H1 (cell line): ENCODE measurements at regions not wholly inside any gene's neighbourhood (a gene's known extent, or its start where the extent isn't known, plus 50 kb on each side); places are given as distances from the start of the nearest gene placed in this dataset.

Source experiments
- CTCF ChIA-PET: fragments of 300-600 bp; sonication (Branson Sonifier 250); formaldehyde crosslinking; loops from one replicate; lab custom pipeline; 2021; ENCODE audit not compliant: partially characterized antibody; lab: Charles Lee
- POLR2A ChIA-PET: fragments of 300-600 bp; sonication (Branson Sonifier 250); formaldehyde crosslinking; loops from one replicate; lab custom pipeline; 2021; ENCODE audit warnings: inconsistent platforms; ENCODE audit not compliant: partially characterized antibody; lab: Charles Lee
- DNase-seq, 2 experiments: peaks; one replicate each; pipeline versions ENCODE4 v3.0.0 to v3.0.0-alpha.2; 2010 to 2022; ENCODE audit warnings: low spot score in 2 of 2, low read depth in 1 of 2, mixed read lengths in 1 of 2
- FAIRE-seq: peaks from 2 replicates; lab custom pipeline; 2011; peaks lifted over from hg19 to GRCh38; lab: Jason Lieb, UNC
- H2AFZ ChIP-seq: 2 replicates; pipeline ENCODE4 v1.8.1; 2012; ENCODE audit warnings: low read length, inconsistent platforms
- H2AK5ac ChIP-seq: 2 replicates; pipeline ENCODE4 v1.6.1; 2013; ENCODE audit warnings: low read depth, low read length
- H2BK120ac ChIP-seq: replicated peaks from 2 replicates; pipeline ENCODE3; 2013; ENCODE audit warnings: low read depth, low read length, inconsistent platforms
- H2BK12ac ChIP-seq: 2 replicates; pipeline ENCODE4 v1.6.1; 2013; ENCODE audit warnings: low read depth, low read length
- H2BK15ac ChIP-seq: 2 replicates; pipeline ENCODE4 v1.6.1; 2013; ENCODE audit warnings: low read length
- H2BK20ac ChIP-seq: 2 replicates; pipeline ENCODE4 v1.6.1; 2013; ENCODE audit warnings: low read length
- H2BK5ac ChIP-seq: 2 replicates; pipeline ENCODE4 v1.6.1; 2013; ENCODE audit warnings: low read depth, low read length
- H3K14ac ChIP-seq: 2 replicates; pipeline ENCODE4 v1.6.1; 2013; ENCODE audit warnings: inconsistent platforms; ENCODE audit not compliant: insufficient read length
- H3K18ac ChIP-seq: 2 replicates; pipeline ENCODE4 v1.6.1; 2013; ENCODE audit warnings: low read length; ENCODE audit errors: extremely low read depth
- H3K23ac ChIP-seq: 2 replicates; pipeline ENCODE4 v1.6.1; 2013; ENCODE audit warnings: inconsistent platforms; ENCODE audit not compliant: insufficient read length
- H3K23me2 ChIP-seq: 2 replicates; pipeline ENCODE4 v1.6.1; 2013; ENCODE audit warnings: low read depth, low read length
- H3K27ac ChIP-seq: 2 replicates; pipeline ENCODE4 v1.6.1; 2011; ENCODE audit warnings: low read depth, low read length, inconsistent platforms
- H3K27me3 ChIP-seq, 4 experiments: replicated peaks in 1 of 4; 1 replicate in 1 of 4; 2 replicates in 3 of 4; pipeline versions ENCODE4 v1.6.1 to v1.8.1; 2011 to 2013; ENCODE audit warnings: low read length in 3 of 4, mild to moderate bottlenecking in 3 of 4, inconsistent platforms in 2 of 4, mixed read lengths in 2 of 4, moderate library complexity in 1 of 4; ENCODE audit not compliant: control insufficient read depth in 3 of 4, insufficient read depth in 3 of 4; ENCODE audit errors: extremely low read depth in 1 of 4
- H3K36me3 ChIP-seq, 4 experiments: 2 replicates each; pipeline versions ENCODE4 v1.6.1 to v1.8.1; 2011 to 2013; ENCODE audit warnings: mild to moderate bottlenecking in 4 of 4, low read length in 3 of 4, moderate library complexity in 2 of 4, control low read depth in 1 of 4, inconsistent platforms in 1 of 4; ENCODE audit not compliant: insufficient read depth in 4 of 4, control insufficient read depth in 2 of 4
- H3K4ac ChIP-seq: replicated peaks from 2 replicates; pipeline ENCODE3; 2013; ENCODE audit warnings: low read length, low read depth, mixed read lengths, inconsistent platforms; ENCODE audit not compliant: insufficient read length
- H3K4me1 ChIP-seq, 4 experiments: replicated peaks in 1 of 4; 1 replicate in 1 of 4; 2 replicates in 3 of 4; pipeline versions ENCODE4 v1.6.1 to v1.8.1; 2011 to 2013; ENCODE audit warnings: low read length in 3 of 4, inconsistent platforms in 2 of 4, mixed read lengths in 1 of 4; ENCODE audit not compliant: insufficient read depth in 4 of 4, control insufficient read depth in 3 of 4
- H3K4me2 ChIP-seq, 2 experiments: 2 replicates each; pipeline versions ENCODE4 v1.6.1 to v1.8.1; 2011 to 2013; ENCODE audit warnings: low read depth in 2 of 2, low read length in 2 of 2, control low read depth in 1 of 2, inconsistent platforms in 1 of 2, mild to moderate bottlenecking in 1 of 2; ENCODE audit not compliant: insufficient read depth in 1 of 2
- H3K4me3 ChIP-seq, 4 experiments: fragments of 200-600, 300-600 bp in 1 of 4; sonication (generic), shearing (Covaris generic), sonication (Bioruptor Twin) in 1 of 4; 2 replicates each; pipeline versions ENCODE4 v1.5.1 to v1.8.1; 2011 to 2016; ENCODE audit warnings: low read length in 4 of 4, low read depth in 3 of 4, control low read depth in 2 of 4, inconsistent platforms in 2 of 4, mild to moderate bottlenecking in 2 of 4, mixed read lengths in 1 of 4, moderate library complexity in 1 of 4; ENCODE audit not compliant: insufficient read depth in 2 of 4; ENCODE audit errors: extremely low read depth in 1 of 4
- H3K56ac ChIP-seq: replicated peaks from 2 replicates; pipeline ENCODE3; 2013; ENCODE audit warnings: low read depth, mild to moderate bottlenecking, mixed read lengths, low read length, inconsistent platforms; ENCODE audit not compliant: insufficient read length
- H3K79me1 ChIP-seq: 2 replicates; pipeline ENCODE4 v1.6.1; 2013; ENCODE audit warnings: low read depth, low read length, control low read depth
- H3K79me2 ChIP-seq, 2 experiments: 2 replicates each; pipeline versions ENCODE4 v1.6.1 to v1.8.1; 2012 to 2013; ENCODE audit warnings: low read length in 2 of 2, mild to moderate bottlenecking in 2 of 2, inconsistent platforms in 1 of 2; ENCODE audit not compliant: insufficient read depth in 2 of 2, control insufficient read depth in 1 of 2
- H3K9ac ChIP-seq, 4 experiments: replicated peaks in 1 of 4; 1 replicate in 1 of 4; 2 replicates in 3 of 4; pipeline versions ENCODE4 v1.6.1 to v1.8.1; 2011 to 2013; ENCODE audit warnings: low read depth in 3 of 4, low read length in 3 of 4, control low read depth in 2 of 4, mild to moderate bottlenecking in 2 of 4, moderate library complexity in 2 of 4, inconsistent platforms in 1 of 4; ENCODE audit errors: extremely low read depth in 1 of 4
- H3K9me3 ChIP-seq, 2 experiments: 2 replicates each; pipeline versions ENCODE4 v1.6.1 to v1.8.1; 2012 to 2013; ENCODE audit warnings: mild to moderate bottlenecking in 2 of 2, moderate library complexity in 2 of 2, control low read depth in 1 of 2, inconsistent platforms in 1 of 2, low read depth in 1 of 2, low read length in 1 of 2, mixed read lengths in 1 of 2; ENCODE audit not compliant: insufficient read depth in 2 of 2
- H4K20me1 ChIP-seq, 2 experiments: replicated peaks in 1 of 2; 2 replicates each; pipeline versions ENCODE3 to v1.8.1; 2011 to 2013; ENCODE audit warnings: inconsistent platforms in 2 of 2, low read length in 2 of 2, mild to moderate bottlenecking in 1 of 2; ENCODE audit not compliant: insufficient read depth in 2 of 2, control insufficient read depth in 1 of 2
- H4K5ac ChIP-seq: 2 replicates; pipeline ENCODE4 v1.6.1; 2013; ENCODE audit warnings: low read length, low read depth, mixed read lengths, inconsistent platforms; ENCODE audit not compliant: insufficient read length
- H4K8ac ChIP-seq: 2 replicates; pipeline ENCODE4 v1.8.0; 2013; ENCODE audit warnings: mild to moderate bottlenecking, moderate library complexity, low read length, inconsistent platforms; ENCODE audit not compliant: insufficient read depth; ENCODE audit errors: extremely low read depth
- H4K91ac ChIP-seq: replicated peaks from 2 replicates; pipeline ENCODE3; 2013; ENCODE audit warnings: low read length, mixed read lengths, inconsistent platforms; ENCODE audit not compliant: insufficient read length
- ATF2 ChIP-seq: IDR thresholded peaks from 2 replicates; pipeline ENCODE4 v1.6.1; 2012; ENCODE audit warnings: low read length, inconsistent platforms
- BCL11A ChIP-seq, 2 experiments: IDR thresholded peaks; one replicate each; pipeline ENCODE4 v1.6.1; 2011; ENCODE audit warnings: low read depth in 2 of 2, low read length in 2 of 2, mild to moderate bottlenecking in 2 of 2
- BRCA1 ChIP-seq: IDR thresholded peaks from 2 replicates; pipeline ENCODE4 v1.6.1; 2012; ENCODE audit warnings: low read depth, low read length, improper control_type of control experiment
- CHD1 ChIP-seq: IDR thresholded peaks from 2 replicates; pipeline ENCODE4 v1.6.1; 2012; ENCODE audit warnings: low read depth, low read length, improper control_type of control experiment
- RAD21 ChIP-seq, 2 experiments: IDR thresholded peaks in 1 of 2; conservative IDR thresholded peaks in 1 of 2; 2 replicates each; pipeline ENCODE4 v1.6.1; 2011; ENCODE audit warnings: low read depth in 2 of 2, low read length in 2 of 2, improper control_type of control experiment in 1 of 2, inconsistent platforms in 1 of 2, mild to moderate bottlenecking in 1 of 2, moderate library complexity in 1 of 2
- WGBS, 2 experiments: shearing (Covaris generic) in 1 of 2; methylation state at CpG; one replicate each; pipeline versions ENCODE4 v1.1.6 to v1.1.7; 2013 to 2015; ENCODE audit warnings: low lambda C conversion rate in 2 of 2, mixed read lengths in 2 of 2, inconsistent platforms in 1 of 2, low coverage in 1 of 2, missing lambda C conversion rate in 1 of 2; ENCODE audit not compliant: insufficient replicate concordance in 2 of 2, insufficient coverage in 1 of 2, insufficient read length in 1 of 2; ENCODE audit errors: extremely low coverage in 1 of 2, missing lambda C conversion rate in 1 of 2; 5-methylcytosine and 5-hydroxymethylcytosine counted together

DNA sequence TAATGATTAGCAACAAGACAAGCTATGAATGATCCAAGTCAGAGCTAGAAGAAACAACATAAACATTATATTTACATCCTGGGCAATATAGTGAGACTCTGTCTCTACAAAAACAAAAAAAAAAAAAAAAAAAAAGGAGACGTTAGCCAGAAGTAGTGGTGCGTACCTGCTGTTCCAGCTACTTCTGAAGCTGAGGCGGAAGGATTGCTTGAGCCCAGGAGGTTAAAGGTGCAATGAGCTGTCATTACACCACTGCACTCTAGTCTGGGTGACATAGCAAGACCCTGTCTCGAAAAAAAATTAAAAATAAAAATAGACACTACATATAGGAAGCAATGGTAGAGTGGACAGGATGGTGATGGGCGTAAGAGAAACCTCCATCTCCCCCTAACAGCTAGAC lies 144.6 kb upstream of the VCX3A start:
- no peak overlapping the region for H3K18ac ChIP-seq
- no peak overlapping the region for H3K14ac ChIP-seq
- no peaks in the 10 kb centered on the region for H3K36me3 ChIP-seq
- H2AFZ ChIP-seq = no peak overlapping the region
- 100% methylated on average over 3 of the region's 5 CpGs; no CpG with 5 or more reads in 1 of the 2 experiments for WGBS, 2 experiments
- no peak for DNase-seq
- no peak overlapping the region for H4K91ac ChIP-seq
- no peak overlapping the region for H2AK5ac ChIP-seq
- no peak overlapping the region for H3K27ac ChIP-seq
- no peak overlapping the region for H3K9ac ChIP-seq
- H3K4me3 ChIP-seq = no peak overlapping the region
- H3K79me1 ChIP-seq = no peaks in the 10 kb centered on the region
- H2BK120ac ChIP-seq = no peak overlapping the region
- H4K5ac ChIP-seq = no peak overlapping the region
- no peaks in the 10 kb centered on the region; a peak in 1 of 7 replicates for H3K4me1 ChIP-seq
- ChIA-PET POLR2A (no interaction called here), CTCF (no interaction called here)
- no peak for FAIRE-seq
- H3K23me2 ChIP-seq = no peaks in the 10 kb centered on the region
- no peak overlapping the region for H2BK20ac ChIP-seq
- no peak overlapping the region for H3K4ac ChIP-seq
- H3K23ac ChIP-seq = no peak overlapping the region
- no peaks in the 10 kb centered on the region for H4K20me1 ChIP-seq
- H2BK5ac ChIP-seq = no peak overlapping the region
- no peaks in the 10 kb centered on the region for H3K27me3 ChIP-seq
- H2BK15ac ChIP-seq = no peak overlapping the region
- H3K79me2 ChIP-seq = no peaks in the 10 kb centered on the region
- no peak overlapping the region for H3K56ac ChIP-seq
- H3K4me2 ChIP-seq = no peak overlapping the region
- H3K9me3 ChIP-seq = no peaks in the 10 kb centered on the region; a peak in 1 of 4 replicates
- no peak overlapping the region for H2BK12ac ChIP-seq
- no peak overlapping the region for H4K8ac ChIP-seq
- TF ChIP-seq CHD1 = no peak
- TF ChIP-seq RAD21 (IDR thresholded peaks at IDR 0.05 in 1 of 2, conservative IDR thresholded peaks at IDR 0.05 in 1 of 2; ENCODE audit: low read depth in 2 of 2, low read length in 2 of 2) = no peak
- TF ChIP-seq ATF2 = no peak
- TF ChIP-seq BCL11A (IDR thresholded peaks at IDR 0.05; ENCODE audit: low read depth in 2 of 2, low read length in 2 of 2) = no peak
- TF ChIP-seq BRCA1 = no peak
